HG02938 (cell line): ENCODE measurements at regions not wholly inside any gene's neighbourhood (a gene's known extent, or its start where the extent isn't known, plus 50 kb on each side); places are given as distances from the start of the nearest gene placed in this dataset.

Experiments used
- ATAC-seq: cut with Tn5 transposase; IDR thresholded peaks from one replicate; pipeline ENCODE4 v1.9.1; 2021; ENCODE audit warnings: mild to moderate bottlenecking, moderate library complexity; ENCODE audit not compliant: unreplicated experiment

- no peak for ATAC-seq
Observed at GRCh38 chr3:31367518-31367917, 165.2 kb upstream of the STT3B start.

- ATAC-seq = no peak
Observed at GRCh38 chr3:31369637-31370379, 162.9 kb upstream of the STT3B start.

GRCh38 chr3:31370380-31370666 is 162.4 kb upstream of the STT3B start:
- no peak for ATAC-seq

GRCh38 chr3:31370681-31371080 is 162.0 kb upstream of the STT3B start:
- no peak for ATAC-seq

GRCh38 chr3:31371484-31372177 is 161.1 kb upstream of the STT3B start:
- no peak for ATAC-seq

GRCh38 chr3:31373681-31374080 is 159.0 kb upstream of the STT3B start:
- ATAC-seq = no peak

GRCh38 chr3:31377045-31377642 is 155.6 kb upstream of the STT3B start:
- ATAC-seq = no peak

- ATAC-seq = no peak
Observed at GRCh38 chr3:31378231-31378630, 154.5 kb upstream of the STT3B start.

GRCh38 chr3:31379598-31379997 is 153.1 kb upstream of the STT3B start:
- no peak for ATAC-seq

- ATAC-seq = no peak
Observed at GRCh38 chr3:31382856-31383255, 149.9 kb upstream of the STT3B start.

- ATAC-seq = no peak
Observed at GRCh38 chr3:31384117-31384516, 148.6 kb upstream of the STT3B start.

- no peak for ATAC-seq
Observed at GRCh38 chr3:31389939-31390338, 142.8 kb upstream of the STT3B start.

- no peak for ATAC-seq
Observed at GRCh38 chr3:31390466-31390865, 142.3 kb upstream of the STT3B start.

- no peak for ATAC-seq
Observed at GRCh38 chr3:31391150-31391549, 141.6 kb upstream of the STT3B start.

GRCh38 chr3:31392568-31392967 is 140.2 kb upstream of the STT3B start:
- ATAC-seq = peak; percentile 68

GRCh38 chr3:31399271-31399670 is 133.5 kb upstream of the STT3B start:
- ATAC-seq = no peak

GRCh38 chr3:31402117-31402516 is 130.6 kb upstream of the STT3B start:
- ATAC-seq = no peak

GRCh38 chr3:31403197-31403596 is 129.5 kb upstream of the STT3B start:
- no peak for ATAC-seq

GRCh38 chr3:31404871-31405270 is 127.9 kb upstream of the STT3B start:
- no peak for ATAC-seq

- ATAC-seq = no peak
Observed at GRCh38 chr3:31405515-31405914, 127.2 kb upstream of the STT3B start.

GRCh38 chr3:31406896-31407295 is 125.8 kb upstream of the STT3B start:
- no peak for ATAC-seq

GRCh38 chr3:31407665-31408064 is 125.1 kb upstream of the STT3B start:
- ATAC-seq = no peak
